ENCODE measurements at regions not wholly inside any gene's neighbourhood (a gene's known extent, or its start where the extent isn't known, plus 50 kb on each side); places are given as distances from the start of the nearest gene placed in this dataset.
"Not testable (repeated sequence)": the region's sequence is repeated elsewhere in the genome, so short reads cannot be mapped to it uniquely, and the experiment has no call there.

- DNase-seq: not testable (repeated sequence)
Measured at GRCh38 chr21:8757399-8758093, 1763.8 kb upstream of the TPTE start.

- peak; percentile 12 for DNase-seq
Measured at GRCh38 chr21:8758921-8759367, 1762.4 kb upstream of the TPTE start.

- not testable (repeated sequence) for DNase-seq
Measured at GRCh38 chr21:8762241-8762640, 1759.1 kb upstream of the TPTE start.

GRCh38 chr21:8764416-8764815 lies 1757.0 kb upstream of the TPTE start:
- not testable (repeated sequence) for DNase-seq

DNA sequence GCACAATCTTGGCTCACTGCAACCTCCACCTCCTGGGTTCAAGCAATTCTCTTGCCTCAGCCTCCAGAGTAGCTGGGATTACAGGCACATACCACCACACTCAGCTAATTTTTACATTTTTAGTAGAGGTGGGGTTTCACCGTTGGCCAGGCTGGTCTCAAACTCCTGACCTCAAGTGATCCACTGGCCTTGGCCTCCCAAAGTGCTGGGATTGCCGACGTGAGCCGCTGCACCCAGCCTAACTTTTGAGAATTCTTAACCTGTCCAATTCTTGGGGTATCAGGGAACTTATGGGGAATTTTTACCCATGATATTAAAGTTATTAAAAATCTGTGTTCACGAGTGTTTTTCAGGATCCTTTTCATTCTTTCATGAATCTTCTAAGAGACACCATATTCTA lies 1755.2 kb upstream of the TPTE start:
- DNase-seq: not testable (repeated sequence)

GRCh38 chr21:8772910-8773514 lies 1748.4 kb upstream of the TPTE start:
- not testable (repeated sequence) for DNase-seq

DNA sequence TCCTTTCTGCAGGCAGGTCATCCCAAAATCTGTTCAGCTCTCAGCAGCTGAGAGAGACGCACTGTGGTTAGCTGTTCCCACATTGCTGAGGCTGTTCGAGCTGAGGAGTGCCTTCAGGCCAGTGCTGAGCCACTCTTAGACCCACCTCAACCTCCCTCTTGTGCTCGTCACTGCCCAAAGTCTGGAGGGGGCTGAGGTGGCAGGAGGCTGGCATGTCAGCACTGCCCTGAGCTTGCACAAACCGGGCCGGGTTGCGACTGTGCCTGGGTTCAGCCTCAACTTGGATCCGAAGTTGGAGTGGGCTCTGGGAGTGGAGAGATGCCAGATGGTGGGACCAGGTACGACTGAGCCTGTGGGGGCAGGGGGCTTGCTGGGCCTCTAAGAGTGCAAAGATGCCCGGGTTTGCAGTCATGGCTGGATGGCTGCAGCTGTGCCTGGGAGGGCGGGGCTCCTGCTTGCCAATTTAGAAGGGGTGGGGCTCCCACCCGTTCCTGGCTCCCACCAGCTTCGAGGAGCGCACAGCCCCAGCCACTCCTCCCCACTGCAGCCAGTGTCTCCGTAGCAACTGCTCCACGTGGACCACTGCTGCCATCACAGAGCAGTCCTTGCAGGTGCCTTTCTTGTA lies 1745.7 kb upstream of the TPTE start:
- not testable (repeated sequence) for DNase-seq

DNA sequence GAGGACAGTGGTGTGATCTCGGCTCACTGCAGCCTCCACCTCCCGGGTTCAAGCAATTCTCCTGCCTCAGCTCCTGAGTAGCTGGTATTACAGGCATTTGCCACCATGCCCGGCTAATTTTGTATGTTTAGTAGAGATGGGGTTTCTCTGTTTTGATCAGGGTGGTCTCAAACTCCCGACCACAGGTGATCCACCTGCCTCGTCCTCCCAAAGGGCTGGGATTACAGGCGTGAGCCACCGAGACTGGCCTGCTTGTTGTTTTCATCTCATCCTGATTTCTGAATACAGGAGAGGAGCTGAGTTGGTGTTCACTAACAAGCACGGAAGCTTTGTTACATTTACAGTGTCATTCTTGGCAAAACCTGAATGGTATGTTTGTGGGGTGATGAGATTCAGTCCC lies 1744.1 kb upstream of the TPTE start:
- not testable (repeated sequence) for DNase-seq

DNA sequence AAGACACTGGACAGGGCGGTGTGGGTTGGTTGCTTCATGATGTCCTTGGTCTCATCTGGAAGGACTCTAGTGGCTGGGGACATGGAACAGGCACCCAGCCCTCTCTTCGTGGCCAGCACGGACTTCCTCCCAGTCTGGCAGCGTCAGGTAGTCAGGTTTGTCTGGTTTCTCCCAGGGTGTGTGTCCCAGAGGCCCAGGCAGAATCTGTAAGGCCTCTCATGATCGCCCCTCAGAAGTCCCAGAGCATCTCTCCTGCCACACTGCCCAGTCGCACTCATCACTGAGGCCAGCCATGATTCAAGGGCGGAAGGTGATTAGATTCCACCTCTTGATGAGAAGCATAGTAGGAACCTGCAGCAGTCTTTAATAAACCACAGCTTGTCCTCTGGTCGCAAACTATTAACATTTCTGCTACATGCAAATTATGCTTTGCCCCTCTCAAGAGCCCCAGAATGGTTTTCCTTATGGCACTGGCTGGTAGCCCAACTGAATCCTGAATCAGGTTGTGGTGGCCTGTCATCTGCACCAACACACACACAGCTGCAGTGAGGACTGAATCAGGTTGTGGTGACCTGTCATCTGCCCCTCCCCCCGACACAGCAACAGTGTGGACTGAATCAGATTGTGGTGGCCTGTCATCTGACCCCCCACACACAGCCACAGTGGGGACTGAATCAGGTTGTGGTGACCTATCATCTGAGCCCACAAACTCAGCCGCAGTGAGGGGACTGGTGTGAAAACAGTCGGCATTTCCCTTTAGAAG lies 1742.9 kb upstream of the TPTE start:
- DNase-seq: not testable (repeated sequence)

DNA sequence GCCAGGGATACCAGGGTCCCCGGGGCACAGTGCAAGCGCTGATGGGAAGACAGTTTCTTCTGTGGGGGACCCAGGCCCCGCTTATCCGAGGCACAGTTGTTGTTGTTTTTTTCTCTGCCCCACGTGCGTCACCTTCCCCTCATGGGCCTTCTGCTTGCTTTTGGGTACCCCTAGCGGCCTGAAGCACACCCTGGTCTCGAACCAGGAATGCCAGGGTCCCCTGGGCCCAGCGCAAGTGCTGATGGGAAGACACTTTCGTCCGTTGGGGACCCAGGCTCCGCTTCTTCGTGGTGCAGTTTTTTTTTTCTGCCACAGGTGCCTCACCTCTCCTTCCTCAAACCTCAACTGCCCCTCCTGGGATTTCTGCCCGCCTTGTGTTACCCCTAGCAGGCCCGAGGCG lies 1708.5 kb upstream of the TPTE start:
- not testable (repeated sequence) for DNase-seq

DNA sequence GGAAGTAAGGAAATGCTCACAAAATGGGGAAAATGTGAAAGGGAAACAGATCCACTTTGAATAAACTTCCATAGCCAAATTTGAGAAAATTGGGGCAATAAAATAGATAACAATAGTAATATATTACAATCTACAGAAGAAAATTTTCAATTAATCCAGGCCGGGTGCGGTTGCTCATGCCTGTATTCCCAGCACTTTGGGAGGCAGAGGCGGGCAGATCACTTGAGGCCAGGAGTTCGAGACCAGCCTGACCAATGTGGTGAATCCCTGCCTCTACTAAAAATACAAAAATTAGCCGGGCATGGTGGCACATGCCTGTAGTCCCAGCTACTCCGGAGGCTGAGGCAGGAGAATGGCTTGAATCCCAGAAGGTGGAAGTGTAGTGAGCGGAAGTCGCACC lies 1687.1 kb upstream of the TPTE start:
- DNase-seq: not testable (repeated sequence)
